ENCODE measurements at regions not wholly inside any gene's neighbourhood (a gene's known extent, or its start where the extent isn't known, plus 50 kb on each side); places are given as distances from the start of the nearest gene placed in this dataset.

DNA sequence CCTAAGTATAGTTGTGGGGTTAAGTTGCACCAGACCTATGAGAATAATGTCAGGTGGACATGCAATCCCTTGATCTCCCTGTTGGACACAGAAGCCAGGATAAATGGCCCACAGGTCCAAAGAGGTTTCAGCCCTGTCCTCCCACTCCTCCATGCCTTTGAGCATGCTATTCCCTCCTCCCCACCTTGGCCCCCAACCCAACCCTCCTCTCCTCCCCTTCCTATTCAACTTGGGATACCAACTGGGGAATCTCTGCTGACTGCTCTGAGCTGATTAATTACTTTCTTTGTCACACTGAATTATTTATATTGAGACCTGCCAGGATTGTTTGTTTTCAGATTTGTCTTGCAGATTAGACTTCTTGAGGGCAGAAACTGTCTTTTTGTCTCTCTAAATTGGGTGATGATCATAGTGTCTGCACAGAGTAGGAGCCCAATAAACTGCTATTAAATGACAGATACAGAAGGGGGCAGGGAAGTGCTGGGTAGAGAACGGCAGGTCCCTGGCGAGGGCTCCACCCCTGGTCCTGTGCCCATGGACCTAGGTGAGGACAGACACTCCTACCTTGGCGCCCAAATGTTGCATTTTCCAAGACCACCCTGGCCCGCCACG, 120.9 kb downstream of the UNC5CL start:
- H3K36me3 ChIP-seq (replicated peaks in 1 of 2; ENCODE audit: control insufficient read depth in 1 of 2, insufficient read depth in 2 of 2, low read length in 2 of 2) = no peaks in the 10 kb centered on the region
- H3K4me1 ChIP-seq (ENCODE audit: insufficient read depth, low read length) = peaks cover 20% of the 10 kb centered on the region
- no TSS peak for BruUV-seq (replicated peaks)
- intact Hi-C loops (cut with micrococcal nuclease; ENCODE audit: unreplicated experiment) = no loop called here
- peak; percentile 33 for TF ChIP-seq STAG1 (CRISPR knock-in tag; IDR thresholded peaks at IDR 0.05)
- TF ChIP-seq ZNF770 (CRISPR knock-in tag; IDR thresholded peaks at IDR 0.05) = no peak
- TF ChIP-seq BRD4 (CRISPR knock-in tag; IDR thresholded peaks at IDR 0.05) = no peak
- TF ChIP-seq, protein P1, sequence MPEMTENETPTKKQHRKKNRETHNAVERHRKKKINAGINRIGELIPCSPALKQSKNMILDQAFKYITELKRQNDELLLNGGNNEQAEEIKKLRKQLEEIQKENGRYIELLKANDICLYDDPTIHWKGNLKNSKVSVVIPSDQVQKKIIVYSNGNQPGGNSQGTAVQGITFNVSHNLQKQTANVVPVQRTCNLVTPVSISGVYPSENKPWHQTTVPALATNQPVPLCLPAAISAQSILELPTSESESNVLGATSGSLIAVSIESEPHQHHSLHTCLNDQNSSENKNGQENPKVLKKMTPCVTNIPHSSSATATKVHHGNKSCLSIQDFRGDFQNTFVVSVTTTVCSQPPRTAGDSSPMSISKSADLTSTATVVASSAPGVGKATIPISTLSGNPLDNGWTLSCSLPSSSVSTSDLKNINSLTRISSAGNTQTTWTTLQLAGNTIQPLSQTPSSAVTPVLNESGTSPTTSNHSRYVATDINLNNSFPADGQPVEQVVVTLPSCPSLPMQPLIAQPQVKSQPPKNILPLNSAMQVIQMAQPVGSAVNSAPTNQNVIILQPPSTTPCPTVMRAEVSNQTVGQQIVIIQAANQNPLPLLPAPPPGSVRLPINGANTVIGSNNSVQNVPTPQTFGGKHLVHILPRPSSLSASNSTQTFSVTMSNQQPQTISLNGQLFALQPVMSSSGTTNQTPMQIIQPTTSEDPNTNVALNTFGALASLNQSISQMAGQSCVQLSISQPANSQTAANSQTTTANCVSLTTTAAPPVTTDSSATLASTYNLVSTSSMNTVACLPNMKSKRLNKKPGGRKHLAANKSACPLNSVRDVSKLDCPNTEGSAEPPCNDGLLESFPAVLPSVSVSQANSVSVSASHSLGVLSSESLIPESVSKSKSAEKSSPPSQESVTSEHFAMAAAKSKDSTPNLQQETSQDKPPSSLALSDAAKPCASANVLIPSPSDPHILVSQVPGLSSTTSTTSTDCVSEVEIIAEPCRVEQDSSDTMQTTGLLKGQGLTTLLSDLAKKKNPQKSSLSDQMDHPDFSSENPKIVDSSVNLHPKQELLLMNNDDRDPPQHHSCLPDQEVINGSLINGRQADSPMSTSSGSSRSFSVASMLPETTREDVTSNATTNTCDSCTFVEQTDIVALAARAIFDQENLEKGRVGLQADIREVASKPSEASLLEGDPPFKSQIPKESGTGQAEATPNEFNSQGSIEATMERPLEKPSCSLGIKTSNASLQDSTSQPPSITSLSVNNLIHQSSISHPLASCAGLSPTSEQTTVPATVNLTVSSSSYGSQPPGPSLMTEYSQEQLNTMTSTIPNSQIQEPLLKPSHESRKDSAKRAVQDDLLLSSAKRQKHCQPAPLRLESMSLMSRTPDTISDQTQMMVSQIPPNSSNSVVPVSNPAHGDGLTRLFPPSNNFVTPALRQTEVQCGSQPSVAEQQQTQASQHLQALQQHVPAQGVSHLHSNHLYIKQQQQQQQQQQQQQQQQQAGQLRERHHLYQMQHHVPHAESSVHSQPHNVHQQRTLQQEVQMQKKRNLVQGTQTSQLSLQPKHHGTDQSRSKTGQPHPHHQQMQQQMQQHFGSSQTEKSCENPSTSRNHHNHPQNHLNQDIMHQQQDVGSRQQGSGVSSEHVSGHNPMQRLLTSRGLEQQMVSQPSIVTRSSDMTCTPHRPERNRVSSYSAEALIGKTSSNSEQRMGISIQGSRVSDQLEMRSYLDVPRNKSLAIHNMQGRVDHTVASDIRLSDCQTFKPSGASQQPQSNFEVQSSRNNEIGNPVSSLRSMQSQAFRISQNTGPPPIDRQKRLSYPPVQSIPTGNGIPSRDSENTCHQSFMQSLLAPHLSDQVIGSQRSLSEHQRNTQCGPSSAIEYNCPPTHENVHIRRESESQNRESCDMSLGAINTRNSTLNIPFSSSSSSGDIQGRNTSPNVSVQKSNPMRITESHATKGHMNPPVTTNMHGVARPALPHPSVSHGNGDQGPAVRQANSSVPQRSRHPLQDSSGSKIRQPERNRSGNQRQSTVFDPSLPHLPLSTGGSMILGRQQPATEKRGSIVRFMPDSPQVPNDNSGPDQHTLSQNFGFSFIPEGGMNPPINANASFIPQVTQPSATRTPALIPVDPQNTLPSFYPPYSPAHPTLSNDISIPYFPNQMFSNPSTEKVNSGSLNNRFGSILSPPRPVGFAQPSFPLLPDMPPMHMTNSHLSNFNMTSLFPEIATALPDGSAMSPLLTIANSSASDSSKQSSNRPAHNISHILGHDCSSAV (CRISPR knock-in tag; IDR thresholded peaks at IDR 0.05; ENCODE audit: borderline replicate concordance) = no peak
- TF ChIP-seq ZSCAN12 (CRISPR knock-in tag; IDR thresholded peaks at IDR 0.05) = no peak
- TF ChIP-seq ZNF800 (CRISPR knock-in tag; IDR thresholded peaks at IDR 0.05) = no peak
- TF ChIP-seq SMYD3 (CRISPR knock-in tag; IDR thresholded peaks at IDR 0.05) = no peak
- TF ChIP-seq CTCF (CRISPR knock-in tag; IDR thresholded peaks at IDR 0.05) = peak; percentile 30; the same call in 1 of the 2 replicates
- TF ChIP-seq ZNF747 (CRISPR knock-in tag; IDR thresholded peaks at IDR 0.05; ENCODE audit: borderline replicate concordance) = no peak
- no peak for TF ChIP-seq ZNF331 (CRISPR knock-in tag; IDR thresholded peaks at IDR 0.05)
- H3K4me2 ChIP-seq (ENCODE audit: low read depth, low read length) = no peak overlapping the region
- DNase-seq (ENCODE audit: low spot score) (no peak), ATAC-seq (no peak), FAIRE-seq (no peak)
- no peaks in the 10 kb centered on the region for H3K9me3 ChIP-seq (ENCODE audit: low read length)
- H4K20me1 ChIP-seq (ENCODE audit: insufficient read depth, low read length) = no peaks in the 10 kb centered on the region
- in situ Hi-C loops (cut with HindIII; ENCODE audit: extremely low pct_ligation_motif_present, low pct_unique_long_range_greater_than_20kb) = no loop called here
- no peak overlapping the region for H3K4me3 ChIP-seq (replicated peaks in 1 of 3; ENCODE audit: insufficient read depth in 1 of 3, low read depth in 2 of 3, low read length in 3 of 3)
- CTCF ChIA-PET (ENCODE audit: low intra/inter-chr PET ratio, low total read pairs) = no interaction called here
- no peaks in the 10 kb centered on the region for H3K79me2 ChIP-seq (ENCODE audit: insufficient read depth, low read length)
- no peak overlapping the region for H3K9ac ChIP-seq (ENCODE audit: insufficient read depth, low read depth, low read length)
- H3K27me3 ChIP-seq (ENCODE audit: control insufficient read depth in 1 of 2, insufficient read depth in 2 of 2, low read length in 2 of 2) = peaks cover 0 to 11% of the 10 kb centered on the region in 2 experiments; a peak in 3 of 5 replicates
- no peak overlapping the region for H3K27ac ChIP-seq (ENCODE audit: extremely low read length, insufficient read depth, low read length)
- POLR2A ChIA-PET = no interaction called here
- no peak overlapping the region for H2AFZ ChIP-seq (ENCODE audit: low read length)
- WGBS (ENCODE audit: low lambda C conversion rate) = 22% methylated on average over 5 of the region's 5 CpGs
